AG09319 (cell line): ENCODE measurements at regions not wholly inside any gene's neighbourhood (a gene's known extent, or its start where the extent isn't known, plus 50 kb on each side); places are given as distances from the start of the nearest gene placed in this dataset.

Source experiments
- DNase-seq: peaks from one replicate; pipeline ENCODE4 v3.0.0-alpha.2; 2010; ENCODE audit warnings: low read depth; ENCODE audit errors: extremely low read depth
- CTCF ChIP-seq: IDR thresholded peaks from 2 replicates; pipeline ENCODE4 v1.5.1; 2011; ENCODE audit warnings: low read depth, mild to moderate bottlenecking, inconsistent platforms, low read length, moderate library complexity

DNA sequence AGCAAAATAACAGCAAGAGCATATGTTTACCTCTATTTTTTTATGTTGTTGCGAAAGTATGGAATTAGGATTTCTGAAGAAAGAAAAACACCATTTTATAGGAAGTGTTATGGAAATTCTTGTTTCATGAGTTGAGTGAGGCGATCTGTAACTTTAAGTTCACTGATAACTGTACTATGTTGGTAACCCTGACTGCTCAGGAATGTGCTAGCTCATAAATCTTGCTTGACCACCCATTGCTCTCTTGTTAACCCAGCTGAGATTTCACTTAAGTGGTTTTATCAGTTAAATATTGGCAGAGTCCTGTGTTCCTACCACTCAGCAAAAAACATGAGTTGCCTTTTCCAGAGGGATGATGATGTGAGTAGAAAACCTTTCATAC, 91.1 kb upstream of the STARD4 start:
- DNase-seq: no peak
- no peak for TF ChIP-seq CTCF

DNA sequence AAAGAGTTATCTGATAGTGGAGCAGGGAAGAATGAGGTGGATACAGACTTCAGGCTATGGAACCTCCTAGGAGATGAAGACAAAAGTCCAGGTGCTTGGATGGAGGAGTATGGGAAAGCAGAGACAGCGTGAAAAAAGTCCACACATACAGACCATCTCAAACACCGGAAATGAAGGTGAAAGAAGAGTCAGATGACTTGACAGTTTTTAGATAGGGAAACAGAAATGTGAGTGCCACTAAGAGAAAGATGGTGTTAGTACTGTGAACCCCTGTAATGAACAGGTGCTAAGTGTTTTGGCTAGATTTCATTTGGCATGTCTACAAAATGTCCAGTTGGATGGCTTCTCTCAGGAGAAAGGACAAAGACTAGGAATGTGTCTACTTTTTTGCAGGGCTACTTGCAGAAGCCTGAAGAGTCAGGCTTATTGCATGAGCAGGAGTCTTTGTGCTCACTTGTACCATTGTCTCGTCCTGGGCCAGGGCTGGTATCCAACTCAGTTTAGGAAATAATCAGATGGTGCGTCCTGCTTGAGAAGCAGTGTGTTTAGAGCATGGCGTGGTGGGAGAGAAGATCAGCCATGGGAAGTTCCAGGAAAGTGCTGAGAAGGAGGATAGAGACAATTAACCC, 90.6 kb upstream of the STARD4 start:
- no peak for TF ChIP-seq CTCF
- DNase-seq: no peak

DNA sequence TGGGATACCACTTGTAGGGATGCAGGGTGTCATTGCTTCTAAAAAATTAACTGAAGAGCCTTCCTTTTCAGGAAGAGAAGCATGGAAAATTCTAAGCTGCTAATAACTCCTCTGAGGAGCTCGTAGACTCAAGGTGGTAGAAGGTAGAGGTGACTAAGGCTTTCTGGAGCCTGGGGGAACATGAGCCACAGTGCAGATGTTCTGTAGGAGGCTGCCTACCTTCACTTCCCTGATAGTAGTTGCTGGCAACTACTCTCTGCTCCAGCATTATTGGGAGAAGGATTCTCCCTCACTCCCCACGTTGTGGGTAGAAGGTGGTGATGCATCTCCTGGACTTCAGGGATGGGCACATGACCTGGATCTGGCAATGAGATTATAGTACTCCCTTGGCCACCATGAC, 86.7 kb upstream of the STARD4 start:
- no peak for TF ChIP-seq CTCF
- no peak for DNase-seq

DNA sequence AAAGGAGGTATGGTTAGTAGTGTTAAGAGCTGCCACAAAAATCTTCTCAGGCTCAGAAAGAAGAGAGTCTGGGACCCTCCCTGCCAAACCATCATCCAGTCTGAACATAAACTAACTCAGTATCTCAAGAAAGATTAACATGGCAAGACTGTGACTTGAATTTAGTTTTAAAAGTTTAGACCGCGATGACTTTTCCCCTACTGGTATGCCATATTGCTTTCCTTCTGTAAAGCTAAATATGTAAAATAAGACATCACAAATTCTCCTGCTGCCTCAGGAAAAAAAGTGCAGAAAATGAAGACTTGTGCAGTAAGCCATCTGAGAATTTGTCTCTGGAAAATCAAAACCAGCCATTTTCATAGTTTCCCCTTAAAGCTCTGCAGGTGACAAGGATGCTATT, 85.2 kb upstream of the STARD4 start:
- no peak for DNase-seq
- TF ChIP-seq CTCF: no peak

DNA sequence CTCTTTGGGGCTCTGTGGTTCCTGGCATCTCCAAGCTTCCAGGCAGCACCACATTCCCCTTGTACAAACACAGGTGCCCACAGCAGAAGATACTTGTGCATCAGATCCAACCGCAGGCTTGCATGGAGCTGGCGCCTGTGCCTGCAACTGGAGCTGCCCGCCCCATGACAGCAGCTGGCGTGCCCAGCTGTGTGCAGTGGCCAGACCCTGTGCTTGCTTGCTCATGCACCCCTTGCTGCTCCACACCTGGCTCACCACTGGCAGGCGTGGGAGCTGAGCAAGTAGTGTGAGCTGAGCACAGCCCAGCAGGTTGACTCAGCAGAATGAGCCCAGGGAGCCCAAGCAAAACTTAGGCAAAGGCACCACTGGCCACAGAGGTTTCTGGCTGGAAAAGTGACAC, 84.4 kb upstream of the STARD4 start:
- DNase-seq: no peak
- TF ChIP-seq CTCF: no peak

- no peak for TF ChIP-seq CTCF
Observed at GRCh38 chr5:111595425-111595824, 83.1 kb upstream of the STARD4 start.

DNA sequence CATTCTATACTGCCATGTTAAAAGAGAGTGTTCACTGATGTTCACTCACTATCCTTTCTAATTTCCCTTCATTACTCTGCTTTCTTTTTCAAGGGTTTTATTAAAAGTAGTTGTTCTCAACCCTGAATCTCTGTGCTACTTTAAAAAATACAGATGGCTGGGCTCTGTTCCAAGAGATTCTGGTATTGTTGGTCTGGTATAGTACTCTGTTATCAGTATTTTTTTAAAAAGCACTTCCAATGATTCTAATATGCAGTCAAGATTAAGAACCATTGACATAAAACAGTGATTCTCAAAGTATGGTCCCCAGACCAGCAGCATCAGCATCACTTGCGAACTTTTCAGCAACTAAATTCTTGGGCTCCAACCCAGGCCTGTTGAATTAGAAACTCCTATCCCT, 77.0 kb upstream of the STARD4 start:
- no peak for DNase-seq
- no peak for TF ChIP-seq CTCF

More at GRCh38 chr5:111595425-111595824, 83.1 kb upstream of the STARD4 start:
- DNase-seq: no peak
